ENCODE measurements at regions not wholly inside any gene's neighbourhood (a gene's known extent, or its start where the extent isn't known, plus 50 kb on each side); places are given as distances from the start of the nearest gene placed in this dataset.

DNA sequence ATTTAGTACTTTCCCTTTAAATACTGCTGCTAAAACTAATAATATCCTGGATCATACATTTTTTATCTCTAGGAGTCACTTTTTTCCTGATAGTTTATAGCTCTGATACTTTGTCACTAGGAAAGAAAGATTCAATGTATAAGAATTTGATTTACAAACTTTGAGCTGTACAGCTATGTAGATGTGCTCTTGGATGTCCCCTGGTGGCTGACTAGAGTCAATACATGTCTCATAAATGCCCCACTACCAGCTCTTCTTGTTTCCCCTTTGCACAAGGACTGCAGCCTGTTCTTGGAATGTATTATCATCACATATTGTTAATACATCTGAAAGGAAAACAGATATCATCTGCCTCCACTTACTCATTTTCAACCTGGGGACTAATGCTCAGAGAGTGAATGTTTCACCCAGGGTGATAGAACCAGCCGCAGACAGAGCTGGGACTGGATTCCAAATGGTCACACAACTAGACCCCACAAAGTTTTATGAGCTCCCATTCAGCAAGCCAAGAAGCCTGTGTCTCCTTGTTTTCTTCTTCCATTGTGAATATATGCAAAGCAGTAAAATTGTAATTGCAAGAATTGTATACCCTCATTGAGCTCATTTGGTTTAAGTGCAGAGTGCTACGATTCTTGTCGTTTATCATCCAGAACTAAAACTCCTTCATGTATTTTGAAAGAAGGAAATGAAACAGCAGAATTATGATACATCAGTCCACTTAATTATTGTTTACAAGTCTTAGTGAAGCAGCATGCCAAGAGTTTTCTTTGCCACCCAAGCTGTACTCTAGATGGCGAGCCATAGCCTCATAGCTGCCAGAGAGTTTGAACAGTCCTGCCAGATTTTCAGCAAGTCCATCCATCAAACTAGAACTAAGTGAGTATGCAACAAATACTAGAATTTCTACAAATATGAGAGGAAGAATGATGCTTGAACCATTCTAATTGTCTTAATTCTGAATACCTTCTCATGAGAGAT lies 261.6 kb upstream of the LMCD1 start:
- no peak for DNase-seq (ENCODE audit: low read depth in 1 of 2, low spot score in 1 of 2)

DNA sequence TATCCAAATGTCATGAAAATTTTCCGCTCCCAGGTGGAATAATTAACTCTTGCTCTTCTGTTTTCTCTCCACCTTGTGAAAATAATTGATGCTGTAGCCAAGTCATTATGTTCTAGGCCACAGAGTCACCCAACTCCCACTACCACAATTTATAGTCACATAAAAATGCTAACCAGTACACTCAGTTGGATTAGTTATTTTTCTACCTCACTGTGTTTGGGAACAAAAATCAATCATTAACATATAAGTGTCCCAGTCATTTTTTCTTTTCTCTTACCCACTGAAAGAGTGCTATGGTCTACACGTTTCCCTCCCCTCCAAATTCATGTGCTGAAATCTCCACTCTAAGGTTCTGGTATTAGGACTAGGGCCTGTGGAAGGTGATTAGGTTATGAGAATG lies 255.6 kb upstream of the LMCD1 start:
- no peak for DNase-seq (ENCODE audit: low read depth in 1 of 2, low spot score in 1 of 2)

DNA sequence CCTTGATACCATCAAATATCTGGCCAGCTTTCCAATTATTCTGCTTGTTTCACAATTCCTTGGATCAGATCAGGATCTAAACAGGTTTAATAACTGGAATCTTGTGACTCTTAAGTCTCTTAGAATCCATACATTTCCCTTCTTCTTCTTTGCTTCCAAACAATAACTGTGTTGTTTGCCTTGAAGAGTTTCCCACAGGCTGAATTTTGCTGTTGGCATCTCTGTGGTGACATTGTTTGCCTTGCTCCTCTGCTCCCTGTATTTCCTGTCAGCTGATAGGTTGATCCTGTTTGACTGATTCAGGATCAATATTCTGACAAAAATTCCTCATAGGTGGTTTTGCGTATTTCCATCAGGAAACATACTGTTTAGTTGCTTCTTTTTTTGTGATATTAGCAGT lies 248.4 kb upstream of the LMCD1 start:
- DNase-seq (ENCODE audit: low read depth in 1 of 2, low spot score in 1 of 2), result no peak

DNA sequence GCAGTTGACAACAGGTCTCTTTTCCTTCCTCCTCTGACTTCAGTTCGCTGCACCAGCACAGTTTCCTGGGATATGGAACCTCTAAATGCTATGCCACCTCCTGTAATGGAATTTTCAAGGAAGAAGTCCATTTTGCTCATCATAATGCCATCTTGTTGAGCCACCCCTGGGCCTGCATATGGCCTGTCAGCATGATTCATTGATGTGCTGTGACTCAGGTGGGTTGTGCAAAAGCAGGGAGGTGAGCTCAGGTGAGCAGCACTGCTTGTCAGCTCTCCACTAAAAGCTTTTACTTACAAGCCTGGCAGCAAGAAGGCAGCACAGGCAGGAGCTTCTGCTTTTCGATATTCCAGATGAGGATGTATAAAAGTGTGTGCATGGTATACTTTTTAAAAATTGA lies 247.1 kb upstream of the LMCD1 start:
- DNase-seq (ENCODE audit: low read depth in 1 of 2, low spot score in 1 of 2), result no peak

DNA sequence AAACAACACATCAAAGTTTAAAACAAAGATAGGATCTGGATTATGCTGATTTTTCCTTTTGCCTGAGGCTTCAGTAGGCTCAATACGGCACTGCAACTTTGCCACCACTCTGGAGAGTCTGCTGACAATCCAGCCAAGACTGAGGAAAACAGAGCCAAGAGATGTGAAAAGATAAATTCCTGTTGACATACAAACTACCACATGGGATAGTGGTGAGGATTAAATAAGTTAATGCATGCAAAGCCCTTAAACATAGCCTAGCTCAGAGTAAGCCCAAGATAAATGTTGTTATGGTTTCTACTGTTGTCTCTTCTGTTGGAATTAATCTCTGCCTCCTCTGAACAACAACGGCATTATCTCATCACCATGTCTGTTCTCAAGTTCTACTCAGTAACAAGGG lies 245.9 kb upstream of the LMCD1 start:
- DNase-seq (ENCODE audit: low read depth in 1 of 2, low spot score in 1 of 2), result no peak

DNA sequence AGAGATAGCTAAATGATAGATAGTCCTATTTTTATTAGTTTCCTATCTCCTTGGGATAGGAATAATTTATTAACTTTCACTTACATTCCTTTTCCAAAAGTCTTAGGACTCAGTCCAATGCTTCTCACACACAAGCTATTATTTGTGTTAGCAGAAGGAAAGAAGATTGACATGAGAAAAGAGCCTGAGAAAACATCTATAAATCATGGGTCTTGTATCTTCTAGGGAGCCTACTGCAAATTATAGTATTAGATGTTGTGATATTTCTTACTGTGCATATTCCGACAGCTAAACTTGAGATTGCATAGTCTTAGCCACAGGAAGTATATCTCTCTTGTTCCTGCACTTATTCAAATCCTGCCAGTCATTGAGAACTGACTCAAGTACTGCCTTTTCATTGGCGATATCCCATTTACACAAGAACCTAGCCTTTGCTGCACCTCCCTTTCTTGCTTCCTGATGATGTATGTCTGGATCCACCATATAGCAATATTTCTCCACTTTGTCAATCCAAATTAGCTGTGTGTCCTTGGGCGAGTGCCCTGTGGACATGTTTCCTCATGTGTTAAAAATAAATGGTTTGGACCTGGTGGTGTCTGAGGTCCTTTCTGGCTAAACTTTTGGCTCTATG lies 245.1 kb upstream of the LMCD1 start:
- DNase-seq (ENCODE audit: low read depth in 1 of 2, low spot score in 1 of 2), result no peak

DNA sequence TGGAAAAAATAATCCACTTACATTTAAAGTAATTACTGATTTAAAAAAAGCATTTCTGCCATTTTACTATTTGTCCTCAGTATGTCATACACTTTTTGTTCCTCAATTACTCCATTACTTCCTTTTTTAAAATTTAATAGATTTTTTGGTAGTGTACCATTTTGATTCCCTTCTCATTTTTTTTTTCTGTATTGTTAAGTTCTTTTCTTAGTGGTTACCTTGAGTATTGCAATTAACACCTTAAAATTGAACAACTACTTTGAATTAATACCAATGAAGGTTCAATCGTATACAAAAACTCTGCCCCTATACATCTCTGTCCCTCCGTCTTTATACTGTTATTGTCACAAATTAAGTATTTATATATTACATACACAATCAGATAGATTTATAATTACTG lies 240.6 kb upstream of the LMCD1 start:
- no peak for DNase-seq (ENCODE audit: low read depth in 1 of 2, low spot score in 1 of 2)

DNA sequence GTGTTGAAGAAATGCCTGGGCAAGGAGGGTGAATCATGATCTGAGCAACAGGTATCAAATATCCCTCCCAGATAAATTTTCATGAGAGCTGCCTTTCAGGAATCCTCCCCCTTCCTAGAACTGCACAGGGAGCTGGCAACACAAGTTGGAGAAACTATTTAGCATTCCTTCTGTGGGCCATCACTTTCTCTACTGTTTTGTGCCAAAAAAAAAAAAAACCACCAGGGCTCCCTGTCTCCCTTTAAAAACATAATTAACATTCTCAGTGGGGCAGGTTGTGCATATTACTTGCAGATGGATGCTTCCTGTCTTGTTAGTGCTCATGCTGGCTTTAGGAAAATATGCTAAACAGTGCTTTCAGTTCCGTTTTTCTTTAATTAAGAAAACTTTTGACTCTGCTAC lies 234.9 kb upstream of the LMCD1 start:
- no peak for DNase-seq (ENCODE audit: low read depth in 1 of 2, low spot score in 1 of 2)

DNA sequence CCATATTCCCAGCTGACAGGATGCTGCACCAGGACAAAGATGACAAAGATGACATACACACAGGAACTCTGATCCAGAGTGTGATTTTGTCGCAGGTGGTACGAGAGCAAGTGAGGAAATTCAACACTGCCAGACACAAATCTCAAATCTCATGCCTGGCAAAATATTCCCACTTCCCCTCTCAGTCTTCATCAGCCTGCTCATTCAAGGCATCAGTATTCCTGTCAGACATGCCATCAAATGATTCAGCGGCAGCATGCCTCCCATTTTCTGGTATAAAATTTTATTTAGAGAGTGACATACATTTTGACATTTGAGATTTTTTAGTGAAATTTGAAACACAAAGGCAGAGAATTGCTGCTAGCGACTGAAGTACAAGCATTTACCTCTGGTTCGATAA lies 228.1 kb upstream of the LMCD1 start:
- DNase-seq (ENCODE audit: low read depth in 1 of 2, low spot score in 1 of 2), result no peak

DNA sequence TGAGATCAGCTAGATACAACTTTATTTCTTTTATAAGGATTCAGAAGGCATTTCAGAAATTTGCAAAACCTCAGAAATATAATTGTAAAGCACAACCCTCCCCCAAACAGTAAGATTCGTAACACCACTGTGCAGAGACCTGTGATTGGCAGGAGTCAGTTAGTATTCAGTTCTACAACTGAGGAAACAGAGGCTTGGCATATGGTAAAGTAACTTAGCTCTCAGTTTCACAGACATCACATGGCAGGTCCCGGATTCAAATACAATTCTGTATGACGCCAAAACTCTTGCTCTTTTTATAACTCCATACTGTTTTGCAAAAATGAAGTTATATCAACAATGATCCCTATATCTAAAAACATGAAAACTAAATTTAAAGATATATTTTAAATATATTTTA lies 225.6 kb upstream of the LMCD1 start:
- no peak for DNase-seq (ENCODE audit: low read depth in 1 of 2, low spot score in 1 of 2)

DNA sequence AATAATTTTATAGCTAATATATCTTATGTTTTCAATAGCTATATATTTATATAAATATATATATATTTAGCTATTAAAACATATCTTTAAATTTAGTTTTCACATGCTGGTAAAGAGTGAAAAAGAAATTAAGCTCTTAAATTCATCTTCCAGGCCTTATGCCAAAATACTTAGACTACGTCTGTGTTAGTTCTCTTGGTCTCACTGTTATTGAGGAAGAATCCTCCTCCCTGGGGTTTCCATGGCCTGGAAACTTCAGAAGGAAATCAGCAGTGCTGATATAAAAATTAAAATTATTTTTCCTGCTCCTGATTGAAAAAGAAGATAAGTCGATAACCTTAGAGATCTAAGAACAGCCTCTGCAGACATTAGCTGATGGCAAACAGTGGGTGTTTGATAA lies 225.1 kb upstream of the LMCD1 start:
- DNase-seq (ENCODE audit: low read depth in 1 of 2, low spot score in 1 of 2), result no peak

DNA sequence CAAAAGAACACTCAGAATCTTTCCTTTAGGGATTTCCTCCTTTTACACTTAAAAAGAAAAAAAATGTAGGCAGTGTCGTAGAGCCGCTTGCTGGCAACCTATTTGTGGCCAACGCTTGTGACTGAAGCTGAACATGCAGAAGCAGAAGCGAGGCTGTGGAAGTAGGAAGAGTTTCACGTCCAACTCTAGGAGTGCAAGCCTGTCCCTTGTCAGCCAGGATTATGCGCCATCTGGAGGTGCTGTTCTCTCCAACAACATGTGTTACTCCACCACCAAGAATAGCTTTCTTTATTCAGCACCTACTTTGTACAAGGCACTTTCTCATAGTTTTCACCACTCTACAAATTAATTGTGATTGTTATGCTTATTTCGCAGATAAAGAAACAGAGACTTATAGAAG lies 223.2 kb upstream of the LMCD1 start:
- DNase-seq (ENCODE audit: low read depth in 1 of 2, low spot score in 1 of 2), result no peak

DNA sequence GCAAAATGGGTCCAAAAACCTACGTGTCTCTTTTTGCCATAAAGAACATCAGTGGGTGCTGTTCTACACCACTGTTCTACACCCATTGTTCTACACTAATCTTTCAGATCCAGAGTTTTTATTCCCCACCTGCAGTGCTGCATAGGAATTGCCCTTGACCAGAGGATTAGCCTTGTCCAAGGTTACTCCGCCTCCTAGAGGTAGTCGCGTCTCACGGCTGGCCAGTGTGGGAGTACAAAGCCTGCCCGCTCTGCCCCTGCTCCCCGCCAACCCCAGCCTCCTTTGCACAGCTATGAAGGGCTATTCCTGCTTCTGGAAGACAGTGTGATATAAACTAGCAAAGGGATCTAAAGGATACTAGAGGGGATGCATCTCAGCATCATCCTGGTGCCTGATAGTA lies 222.1 kb upstream of the LMCD1 start:
- DNase-seq (ENCODE audit: low read depth in 1 of 2, low spot score in 1 of 2), result no peak

DNA sequence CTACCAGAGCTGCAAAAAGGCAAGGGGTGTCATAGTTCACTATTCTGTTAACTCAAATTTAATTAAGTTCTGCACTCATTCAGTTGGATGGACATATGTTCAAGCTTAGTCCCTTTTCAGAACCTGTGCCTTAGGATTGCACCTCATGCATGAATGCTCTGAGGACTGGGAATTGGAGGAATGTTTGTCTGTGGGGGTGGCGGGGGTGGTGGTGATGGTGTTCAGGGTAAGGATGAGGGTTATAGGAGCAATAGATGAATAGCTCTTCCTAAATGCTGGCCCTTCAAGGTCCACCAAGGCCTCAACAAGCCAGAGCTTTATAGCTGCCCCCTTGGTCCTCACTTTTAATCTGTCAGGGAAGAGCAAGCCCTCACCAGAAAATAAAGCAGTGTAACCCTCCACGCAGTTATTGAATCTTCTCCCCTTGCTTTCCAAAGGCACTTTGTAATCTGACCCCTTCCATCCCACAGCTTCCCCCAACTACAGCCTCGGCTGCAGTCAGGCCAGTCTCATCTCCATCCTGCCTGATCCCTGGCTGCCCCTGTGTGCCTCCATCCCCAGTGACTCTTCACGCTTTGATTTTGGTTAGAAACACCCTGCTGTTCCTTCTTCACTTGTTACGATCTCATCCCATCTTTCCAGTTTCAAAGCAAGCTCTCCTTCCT lies 221.6 kb upstream of the LMCD1 start:
- no peak for DNase-seq (ENCODE audit: low read depth in 1 of 2, low spot score in 1 of 2)

DNA sequence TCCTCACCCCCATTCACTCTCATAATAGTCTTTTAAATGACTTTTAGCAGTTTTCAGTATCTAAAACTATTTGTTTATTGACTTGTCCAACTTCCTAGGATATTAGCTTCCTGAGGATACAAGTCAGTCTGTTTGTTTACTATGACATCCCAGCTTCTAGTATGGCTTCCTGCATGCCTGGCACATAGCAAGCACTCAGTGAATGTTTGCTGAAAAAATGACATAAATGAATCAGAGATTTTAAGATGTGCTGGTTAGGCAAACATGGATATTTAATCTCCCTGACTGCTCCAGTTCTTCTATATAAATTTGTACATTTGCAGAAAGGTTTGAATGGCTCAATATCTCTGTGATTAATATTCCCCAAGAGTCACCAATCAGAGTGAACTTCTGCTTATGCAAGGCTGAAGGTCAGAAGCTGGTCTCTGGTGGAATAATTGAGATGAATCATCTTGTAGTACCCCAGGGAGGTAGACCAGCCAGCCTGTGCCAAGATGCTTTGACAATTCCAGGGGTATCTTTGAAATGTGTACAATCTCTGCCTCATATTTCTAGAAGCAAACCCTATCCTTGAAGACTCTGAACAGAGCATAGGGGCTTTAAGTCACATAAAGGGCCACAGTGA lies 219.0 kb upstream of the LMCD1 start:
- no peak for DNase-seq (ENCODE audit: low read depth in 1 of 2, low spot score in 1 of 2)

DNA sequence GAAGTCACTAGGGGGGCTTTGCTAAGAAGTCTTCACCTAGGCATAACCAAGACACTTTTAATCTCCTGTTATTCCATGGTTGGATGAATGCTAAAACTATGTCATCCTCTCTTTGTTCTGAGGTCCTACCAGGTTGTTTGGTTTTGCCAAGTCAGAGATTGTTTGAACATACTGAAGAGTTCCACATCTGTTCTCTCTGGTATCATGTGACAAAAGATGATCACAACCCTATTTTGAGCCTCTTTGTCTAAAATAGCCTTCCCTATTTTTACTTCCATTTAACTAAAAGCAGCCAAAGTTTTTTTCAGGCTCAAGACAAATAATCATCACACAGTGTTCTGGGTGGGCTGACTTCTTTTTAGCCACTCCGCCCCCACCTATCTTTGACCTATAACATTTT lies 218.4 kb upstream of the LMCD1 start:
- no peak for DNase-seq (ENCODE audit: low read depth in 1 of 2, low spot score in 1 of 2)

DNA sequence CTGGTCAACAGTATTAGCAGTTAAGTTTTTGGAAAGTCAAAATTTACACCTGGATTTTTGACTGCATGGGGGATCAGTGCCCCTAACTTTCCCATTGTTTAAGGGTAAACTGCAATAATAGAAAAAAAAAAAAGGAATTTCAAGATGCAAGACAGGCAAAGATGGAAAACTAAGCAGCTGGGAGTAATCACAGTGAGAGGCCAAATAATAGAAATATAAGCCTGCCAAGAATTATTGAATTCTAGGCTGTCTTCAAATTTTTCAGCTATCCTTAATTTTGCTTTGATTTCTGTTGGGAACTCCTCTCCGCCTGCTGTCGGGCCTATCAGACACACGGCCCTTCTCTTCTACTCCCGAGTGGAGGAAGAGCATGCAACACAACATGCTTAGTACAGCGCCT lies 215.5 kb upstream of the LMCD1 start:
- no peak for DNase-seq (ENCODE audit: low read depth in 1 of 2, low spot score in 1 of 2)

DNA sequence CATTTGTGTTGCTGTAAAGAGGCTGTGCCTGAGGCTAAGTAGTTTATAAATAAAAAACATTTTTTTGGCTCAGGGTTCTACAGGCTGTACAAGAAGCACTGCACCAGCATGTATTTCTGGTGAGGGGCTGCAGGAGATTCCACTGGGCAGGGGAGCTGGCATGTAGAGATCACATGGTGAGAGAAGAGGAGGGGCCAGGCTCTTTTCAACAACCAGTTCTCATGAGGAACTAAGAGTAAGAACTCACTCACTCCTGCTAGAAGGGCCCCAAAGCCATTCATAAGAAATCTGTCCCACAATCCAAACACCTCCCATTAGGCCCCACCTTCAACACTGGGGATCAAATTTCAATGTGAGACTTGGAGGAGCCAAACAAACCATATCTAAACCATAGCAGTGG lies 214.9 kb upstream of the LMCD1 start:
- DNase-seq (ENCODE audit: low read depth in 1 of 2, low spot score in 1 of 2), result no peak

DNA sequence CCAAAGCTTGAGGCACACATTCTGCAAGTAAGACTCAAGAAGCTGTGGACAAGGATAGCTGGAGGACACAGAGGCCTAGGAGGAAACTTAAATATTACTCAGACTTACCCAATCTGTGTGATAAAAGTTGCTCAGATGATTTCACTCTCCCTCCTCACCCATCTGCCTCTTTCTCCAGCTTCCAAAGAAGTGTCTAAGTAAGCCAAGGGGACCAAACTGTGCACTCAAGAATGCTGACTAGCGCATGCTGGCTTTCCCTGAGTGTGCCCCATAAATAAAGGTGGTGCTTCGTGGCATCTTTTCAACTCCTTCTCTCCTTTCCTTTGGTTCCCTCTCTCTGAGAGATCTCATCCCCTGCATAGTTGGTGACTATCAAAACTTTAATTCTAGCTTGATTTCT lies 211.0 kb upstream of the LMCD1 start:
- DNase-seq (ENCODE audit: low read depth in 1 of 2, low spot score in 1 of 2), result no peak

DNA sequence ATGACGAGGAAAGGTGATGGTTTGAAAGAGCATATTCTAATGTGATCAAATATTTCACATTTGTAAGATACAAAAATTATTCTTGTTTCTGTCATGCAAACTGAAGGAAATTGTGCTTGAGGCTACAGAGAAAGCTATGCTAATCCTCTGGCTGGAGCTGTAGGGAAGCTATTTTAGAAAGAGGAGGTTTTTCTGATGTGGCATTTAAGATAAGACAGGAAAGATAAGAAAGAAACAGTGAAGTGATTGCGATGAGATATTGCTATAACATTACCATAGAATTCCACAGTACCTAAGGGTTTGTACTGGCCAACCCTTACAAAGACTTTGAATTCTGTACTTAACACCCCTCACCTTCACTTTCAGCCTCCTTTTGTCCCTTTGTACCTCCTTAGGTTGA lies 205.2 kb upstream of the LMCD1 start:
- DNase-seq (ENCODE audit: low read depth in 1 of 2, low spot score in 1 of 2), result no peak

DNA sequence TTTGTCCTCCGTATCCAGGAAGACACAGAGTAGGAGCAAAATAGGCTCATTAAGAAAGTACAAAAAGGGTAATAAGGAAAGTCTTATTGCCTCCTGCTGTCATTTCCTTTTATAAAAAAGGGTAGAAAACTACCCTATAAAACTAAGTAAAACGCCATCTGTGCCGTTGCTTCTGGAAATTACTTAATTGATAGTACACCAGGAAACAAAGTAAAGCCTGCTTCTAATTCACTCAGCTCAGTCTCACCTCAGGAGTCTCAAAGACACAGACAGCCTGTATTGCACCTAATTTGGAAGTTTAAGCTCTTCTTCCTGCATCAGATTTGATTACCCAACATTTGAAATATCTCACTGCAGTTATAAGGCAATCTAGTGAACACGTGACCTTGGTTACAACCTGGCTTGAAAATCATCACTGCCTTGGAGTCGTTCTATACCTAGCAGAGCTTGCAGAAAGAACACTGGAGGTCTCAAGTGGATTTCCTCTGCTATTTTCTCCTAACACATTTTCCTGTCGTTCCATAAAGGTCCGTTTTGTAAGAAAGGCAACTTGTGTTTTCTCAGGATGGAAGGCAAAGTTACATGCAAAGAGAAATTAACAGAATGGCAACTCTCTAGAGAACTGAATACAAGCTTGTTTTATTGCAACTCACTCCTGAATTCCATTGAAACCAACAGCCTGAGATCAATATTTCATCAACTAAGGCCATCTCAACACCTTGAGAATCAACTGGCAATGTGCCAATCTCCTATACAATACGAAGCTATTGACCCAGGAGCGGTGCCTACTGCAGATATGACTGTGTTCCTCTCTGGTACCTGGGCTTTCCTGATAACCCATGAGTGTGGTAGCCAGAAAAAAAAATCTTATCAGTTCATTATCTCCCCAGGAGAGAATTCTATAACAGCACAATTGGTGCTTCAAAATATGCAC lies 203.3 kb upstream of the LMCD1 start:
- DNase-seq (ENCODE audit: low read depth in 1 of 2, low spot score in 1 of 2), result no peak
